ENCODE measurements at regions not wholly inside any gene's neighbourhood (a gene's known extent, or its start where the extent isn't known, plus 50 kb on each side); places are given as distances from the start of the nearest gene placed in this dataset.

GRCh38 chr5:58156361-58156760, 303.5 kb downstream of the PLK2 start:
- TF ChIP-seq CTCF (IDR thresholded peaks at IDR 0.05) = no peak
- H3K27ac ChIP-seq = no peak overlapping the region
- no peaks in the 10 kb centered on the region for H3K9me3 ChIP-seq
- no peaks in the 10 kb centered on the region for H3K27me3 ChIP-seq (replicated peaks; ENCODE audit: insufficient read depth)
- H3K36me3 ChIP-seq = no peaks in the 10 kb centered on the region
- no peak overlapping the region for H3K4me3 ChIP-seq
- no peaks in the 10 kb centered on the region for H3K4me1 ChIP-seq (ENCODE audit: control insufficient read depth in 1 of 2, low read depth in 2 of 2)
- ATAC-seq (ENCODE audit: insufficient number of reproducible peaks, low FRiP score, low read depth) (no peak), DNase-seq (ENCODE audit: low spot score) (no peak)

DNA sequence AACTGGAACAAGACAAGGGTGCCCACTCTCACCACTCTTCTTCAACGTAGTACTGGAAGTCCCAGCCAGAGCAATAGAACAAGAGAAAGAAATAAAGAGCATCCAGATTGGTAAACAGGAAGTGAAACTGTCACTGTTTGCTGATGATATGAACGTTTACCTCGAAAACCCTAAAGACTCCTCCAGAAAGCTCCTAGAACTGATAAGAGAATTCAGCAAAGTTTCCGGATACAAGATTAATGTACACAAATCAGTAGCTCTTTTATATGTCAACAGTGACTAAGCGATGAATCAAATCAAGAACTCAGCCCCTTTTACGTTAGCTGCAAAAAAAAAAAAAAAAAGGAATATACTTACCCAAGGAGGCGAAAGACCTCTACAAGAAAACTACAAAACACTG, 306.6 kb downstream of the PLK2 start:
- no peak overlapping the region for H3K4me3 ChIP-seq
- ATAC-seq (ENCODE audit: insufficient number of reproducible peaks, low FRiP score, low read depth) (no peak), DNase-seq (ENCODE audit: low spot score) (no peak)
- no peaks in the 10 kb centered on the region for H3K9me3 ChIP-seq
- no peaks in the 10 kb centered on the region for H3K36me3 ChIP-seq
- H3K27me3 ChIP-seq (replicated peaks; ENCODE audit: insufficient read depth) = no peaks in the 10 kb centered on the region
- TF ChIP-seq CTCF (IDR thresholded peaks at IDR 0.05) = no peak
- no peak overlapping the region for H3K27ac ChIP-seq
- H3K4me1 ChIP-seq (ENCODE audit: control insufficient read depth in 1 of 2, low read depth in 2 of 2) = no peaks in the 10 kb centered on the region

GRCh38 chr5:58151414-58151813, 308.5 kb downstream of the PLK2 start:
- Histone ChIP-seq H3K27ac (no peak overlapping the region), H3K4me1 (ENCODE audit: control insufficient read depth in 1 of 2, low read depth in 2 of 2) (no peaks in the 10 kb centered on the region), H3K4me3 (no peak overlapping the region), H3K36me3 (no peaks in the 10 kb centered on the region), H3K9me3 (no peaks in the 10 kb centered on the region), H3K27me3 (replicated peaks; ENCODE audit: insufficient read depth) (no peaks in the 10 kb centered on the region)
- ATAC-seq (ENCODE audit: insufficient number of reproducible peaks, low FRiP score, low read depth) (no peak), DNase-seq (ENCODE audit: low spot score) (no peak)
- TF ChIP-seq CTCF (IDR thresholded peaks at IDR 0.05) = no peak

GRCh38 chr5:58150926-58151325, 309.0 kb downstream of the PLK2 start:
- DNase-seq (ENCODE audit: low spot score) = no peak
- Histone ChIP-seq H3K36me3 (no peaks in the 10 kb centered on the region), H3K27me3 (replicated peaks; ENCODE audit: insufficient read depth) (no peaks in the 10 kb centered on the region), H3K9me3 (no peaks in the 10 kb centered on the region), H3K4me1 (ENCODE audit: control insufficient read depth in 1 of 2, low read depth in 2 of 2) (no peaks in the 10 kb centered on the region), H3K4me3 (no peak overlapping the region), H3K27ac (no peak overlapping the region)
- TF ChIP-seq CTCF (IDR thresholded peaks at IDR 0.05) = no peak
- no peak for ATAC-seq (ENCODE audit: insufficient number of reproducible peaks, low FRiP score, low read depth)

GRCh38 chr5:58149746-58150145, 310.1 kb downstream of the PLK2 start:
- no peaks in the 10 kb centered on the region for H3K36me3 ChIP-seq
- H3K27me3 ChIP-seq (replicated peaks; ENCODE audit: insufficient read depth) = no peaks in the 10 kb centered on the region
- H3K9me3 ChIP-seq = no peaks in the 10 kb centered on the region
- DNase-seq (ENCODE audit: low spot score) (no peak), ATAC-seq (ENCODE audit: insufficient number of reproducible peaks, low FRiP score, low read depth) (no peak)
- no peak for TF ChIP-seq CTCF (IDR thresholded peaks at IDR 0.05)
- no peak overlapping the region for H3K27ac ChIP-seq
- no peak overlapping the region for H3K4me3 ChIP-seq
- no peaks in the 10 kb centered on the region for H3K4me1 ChIP-seq (ENCODE audit: control insufficient read depth in 1 of 2, low read depth in 2 of 2)
